ENCODE measurements at regions not wholly inside any gene's neighbourhood (a gene's known extent, or its start where the extent isn't known, plus 50 kb on each side); places are given as distances from the start of the nearest gene placed in this dataset.
A peak's percentile ranks its signal among the peaks of the same experiment; 100 is the strongest.
"Not testable (repeated sequence)": the region's sequence is repeated elsewhere in the genome, so short reads cannot be mapped to it uniquely, and the experiment has no call there.

- ATAC-seq: no peak
These were observed 83.0 kb upstream of the CTDP1 start for GRCh38 chr18:79596446-79597175.

GRCh38 chr18:79597176-79597830, 82.3 kb upstream of the CTDP1 start:
- no peak for ATAC-seq

GRCh38 chr18:79597831-79598632, 81.6 kb upstream of the CTDP1 start:
- ATAC-seq: no peak

- no peak for ATAC-seq
These were observed 80.9 kb upstream of the CTDP1 start for GRCh38 chr18:79598633-79599175.

- ATAC-seq: peak; percentile 90
These were observed 80.1 kb upstream of the CTDP1 start for GRCh38 chr18:79599441-79599931.

- ATAC-seq: no peak
These were observed 79.5 kb upstream of the CTDP1 start for GRCh38 chr18:79600141-79600540.

GRCh38 chr18:79600596-79600995, 79.0 kb upstream of the CTDP1 start:
- ATAC-seq: no peak

GRCh38 chr18:79601234-79601633, 78.4 kb upstream of the CTDP1 start:
- no peak for ATAC-seq

- no peak for ATAC-seq
These were observed 76.0 kb upstream of the CTDP1 start for GRCh38 chr18:79603321-79604204.

- ATAC-seq: no peak
These were observed 75.2 kb upstream of the CTDP1 start for GRCh38 chr18:79604205-79604912.

- no peak for ATAC-seq
These were observed 74.4 kb upstream of the CTDP1 start for GRCh38 chr18:79604913-79605880.

GRCh38 chr18:79606071-79606470, 73.5 kb upstream of the CTDP1 start:
- not testable (repeated sequence) for ATAC-seq

- ATAC-seq: no peak
These were observed 72.8 kb upstream of the CTDP1 start for GRCh38 chr18:79606621-79607331.

- no peak for ATAC-seq
These were observed 72.1 kb upstream of the CTDP1 start for GRCh38 chr18:79607361-79607952.

GRCh38 chr18:79608069-79608468, 71.5 kb upstream of the CTDP1 start:
- ATAC-seq: no peak

GRCh38 chr18:79608535-79608934, 71.1 kb upstream of the CTDP1 start:
- no peak for ATAC-seq

- ATAC-seq: no peak
These were observed 70.6 kb upstream of the CTDP1 start for GRCh38 chr18:79608999-79609461.

GRCh38 chr18:79609841-79610281, 69.7 kb upstream of the CTDP1 start:
- no peak for ATAC-seq
